ENCODE measurements at regions not wholly inside any gene's neighbourhood (a gene's known extent, or its start where the extent isn't known, plus 50 kb on each side); places are given as distances from the start of the nearest gene placed in this dataset.

DNA sequence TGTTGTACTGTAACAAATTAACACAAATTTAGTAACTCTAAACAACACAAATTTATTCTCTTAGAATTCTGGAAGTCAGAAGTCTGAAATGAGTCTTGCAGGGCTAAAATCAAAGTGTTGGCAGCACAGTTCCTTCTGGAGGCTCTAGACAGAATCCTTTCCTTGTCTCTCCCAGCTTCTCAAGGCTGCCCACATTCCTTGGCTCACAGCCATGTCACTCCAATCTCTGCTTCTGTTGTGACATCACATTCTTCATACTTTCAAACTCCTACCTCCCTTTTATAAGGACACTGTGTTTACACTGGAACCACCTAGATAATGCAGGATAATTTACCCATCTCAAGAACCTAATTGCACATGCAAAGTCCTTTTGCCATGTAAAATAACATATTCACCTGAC is 225.0 kb upstream of the PRMT6 start:
- Histone ChIP-seq H3K4me1 (ENCODE audit: control insufficient read depth, insufficient read depth, low read length) (no peaks in the 10 kb centered on the region), H3K27me3 (replicated peaks in 1 of 2; ENCODE audit: control insufficient read depth in 2 of 2, insufficient read depth in 2 of 2, low read length in 1 of 2) (no peaks in the 10 kb centered on the region), H4K20me1 (ENCODE audit: control insufficient read depth, insufficient read depth) (no peaks in the 10 kb centered on the region), H3K9ac (ENCODE audit: control insufficient read depth, insufficient read depth, low read length) (no peak overlapping the region), H2AFZ (ENCODE audit: control insufficient read depth, low read depth, low read length) (no peak overlapping the region), H3K4me2 (ENCODE audit: control insufficient read depth, insufficient read depth) (no peak overlapping the region), H3K27ac (ENCODE audit: control insufficient read depth, insufficient read depth) (no peak overlapping the region), H3K79me2 (ENCODE audit: control insufficient read depth, insufficient read depth, low read length) (no peaks in the 10 kb centered on the region), H3K9me3 (replicated peaks; ENCODE audit: control insufficient read depth, insufficient read depth, low read length) (no peaks in the 10 kb centered on the region), H3K36me3 (ENCODE audit: control insufficient read depth in 2 of 2, insufficient read depth in 2 of 2, low read length in 1 of 2) (no peaks in the 10 kb centered on the region), H3K4me3 (no peak overlapping the region)
- in situ Hi-C loops (cut with MboI) (no loop called here), intact Hi-C loops (cut with micrococcal nuclease; ENCODE audit: unreplicated experiment) (no loop called here)
- TF ChIP-seq, protein P1, sequence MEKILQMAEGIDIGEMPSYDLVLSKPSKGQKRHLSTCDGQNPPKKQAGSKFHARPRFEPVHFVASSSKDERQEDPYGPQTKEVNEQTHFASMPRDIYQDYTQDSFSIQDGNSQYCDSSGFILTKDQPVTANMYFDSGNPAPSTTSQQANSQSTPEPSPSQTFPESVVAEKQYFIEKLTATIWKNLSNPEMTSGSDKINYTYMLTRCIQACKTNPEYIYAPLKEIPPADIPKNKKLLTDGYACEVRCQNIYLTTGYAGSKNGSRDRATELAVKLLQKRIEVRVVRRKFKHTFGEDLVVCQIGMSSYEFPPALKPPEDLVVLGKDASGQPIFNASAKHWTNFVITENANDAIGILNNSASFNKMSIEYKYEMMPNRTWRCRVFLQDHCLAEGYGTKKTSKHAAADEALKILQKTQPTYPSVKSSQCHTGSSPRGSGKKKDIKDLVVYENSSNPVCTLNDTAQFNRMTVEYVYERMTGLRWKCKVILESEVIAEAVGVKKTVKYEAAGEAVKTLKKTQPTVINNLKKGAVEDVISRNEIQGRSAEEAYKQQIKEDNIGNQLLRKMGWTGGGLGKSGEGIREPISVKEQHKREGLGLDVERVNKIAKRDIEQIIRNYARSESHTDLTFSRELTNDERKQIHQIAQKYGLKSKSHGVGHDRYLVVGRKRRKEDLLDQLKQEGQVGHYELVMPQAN (conservative IDR thresholded peaks at IDR 0.05), result no peak
- TF ChIP-seq ZNF622 (IDR thresholded peaks at IDR 0.05) (no peak), TBL1XR1 (IDR thresholded peaks at IDR 0.05; ENCODE audit: low read depth, low read length) (no peak), BMI1 (IDR thresholded peaks at IDR 0.05; ENCODE audit: borderline replicate concordance) (no peak), MTA2 (IDR thresholded peaks at IDR 0.05; ENCODE audit: low read depth) (no peak), ZBED1 (IDR thresholded peaks at IDR 0.05; ENCODE audit: borderline replicate concordance) (no peak), IKZF1 (conservative IDR thresholded peaks at IDR 0.05) (no peak), GABPA (IDR thresholded peaks at IDR 0.05; ENCODE audit: low read depth) (no peak), SIN3A (IDR thresholded peaks at IDR 0.05; ENCODE audit: low read depth, low read length) (no peak)
- TF ChIP-seq, protein P2, sequence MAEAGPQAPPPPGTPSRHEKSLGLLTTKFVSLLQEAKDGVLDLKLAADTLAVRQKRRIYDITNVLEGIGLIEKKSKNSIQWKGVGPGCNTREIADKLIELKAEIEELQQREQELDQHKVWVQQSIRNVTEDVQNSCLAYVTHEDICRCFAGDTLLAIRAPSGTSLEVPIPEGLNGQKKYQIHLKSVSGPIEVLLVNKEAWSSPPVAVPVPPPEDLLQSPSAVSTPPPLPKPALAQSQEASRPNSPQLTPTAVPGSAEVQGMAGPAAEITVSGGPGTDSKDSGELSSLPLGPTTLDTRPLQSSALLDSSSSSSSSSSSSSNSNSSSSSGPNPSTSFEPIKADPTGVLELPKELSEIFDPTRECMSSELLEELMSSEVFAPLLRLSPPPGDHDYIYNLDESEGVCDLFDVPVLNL (IDR thresholded peaks at IDR 0.05; ENCODE audit: low read depth, low read length), result no peak
- TF ChIP-seq, protein P3, sequence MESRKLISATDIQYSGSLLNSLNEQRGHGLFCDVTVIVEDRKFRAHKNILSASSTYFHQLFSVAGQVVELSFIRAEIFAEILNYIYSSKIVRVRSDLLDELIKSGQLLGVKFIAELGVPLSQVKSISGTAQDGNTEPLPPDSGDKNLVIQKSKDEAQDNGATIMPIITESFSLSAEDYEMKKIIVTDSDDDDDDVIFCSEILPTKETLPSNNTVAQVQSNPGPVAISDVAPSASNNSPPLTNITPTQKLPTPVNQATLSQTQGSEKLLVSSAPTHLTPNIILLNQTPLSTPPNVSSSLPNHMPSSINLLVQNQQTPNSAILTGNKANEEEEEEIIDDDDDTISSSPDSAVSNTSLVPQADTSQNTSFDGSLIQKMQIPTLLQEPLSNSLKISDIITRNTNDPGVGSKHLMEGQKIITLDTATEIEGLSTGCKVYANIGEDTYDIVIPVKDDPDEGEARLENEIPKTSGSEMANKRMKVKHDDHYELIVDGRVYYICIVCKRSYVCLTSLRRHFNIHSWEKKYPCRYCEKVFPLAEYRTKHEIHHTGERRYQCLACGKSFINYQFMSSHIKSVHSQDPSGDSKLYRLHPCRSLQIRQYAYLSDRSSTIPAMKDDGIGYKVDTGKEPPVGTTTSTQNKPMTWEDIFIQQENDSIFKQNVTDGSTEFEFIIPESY (IDR thresholded peaks at IDR 0.05), result no peak
- no TSS peak for BruUV-seq (replicated peaks)
- ChIA-PET SMC1A (ENCODE audit: uncharacterized antibody, unreplicated experiment) (no interaction called here), POLR2A (no interaction called here), CTCF (no interaction called here), RAD21 (ENCODE audit: unreplicated experiment) (no interaction called here)
- no peak for FAIRE-seq
- no peak for DNase-seq (ENCODE audit: low read depth, low spot score)
- ATAC-seq, result no peak

Data from GM12878 (cell line).